GM19438 (cell line): ENCODE measurements at regions not wholly inside any gene's neighbourhood (a gene's known extent, or its start where the extent isn't known, plus 50 kb on each side); places are given as distances from the start of the nearest gene placed in this dataset.
"Not testable (repeated sequence)": the region's sequence is repeated elsewhere in the genome, so short reads cannot be mapped to it uniquely, and the experiment has no call there.

Experiments
- ATAC-seq: cut with Tn5 transposase; IDR thresholded peaks from one replicate; pipeline ENCODE4 v1.9.1; 2021; ENCODE audit warnings: low read depth; ENCODE audit not compliant: unreplicated experiment

- ATAC-seq, result no peak
Observed at GRCh38 chr5:99369797-99370593, 441.2 kb upstream of the CHD1 start.

- no peak for ATAC-seq
Observed at GRCh38 chr5:99368726-99369125, 439.9 kb upstream of the CHD1 start.

DNA sequence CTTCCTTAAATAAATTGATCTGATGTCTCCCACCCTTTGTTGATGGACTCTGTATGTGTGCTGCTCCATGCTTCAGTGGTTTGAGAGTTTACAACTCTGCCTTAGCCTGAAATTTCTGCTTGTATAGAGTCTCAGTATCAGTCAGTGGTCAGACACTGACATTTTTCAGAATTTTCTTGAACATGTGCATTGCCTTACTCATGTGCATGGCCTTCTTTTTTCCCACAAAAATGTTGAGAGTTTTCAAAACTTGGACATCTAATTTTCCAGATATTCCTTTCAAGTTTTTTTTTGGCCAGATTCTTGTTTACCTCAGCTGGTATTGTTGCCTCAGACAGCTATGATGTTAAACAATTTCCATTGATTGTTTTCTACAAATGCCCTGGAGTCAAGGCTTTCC lies 427.1 kb upstream of the CHD1 start:
- no peak for ATAC-seq

DNA sequence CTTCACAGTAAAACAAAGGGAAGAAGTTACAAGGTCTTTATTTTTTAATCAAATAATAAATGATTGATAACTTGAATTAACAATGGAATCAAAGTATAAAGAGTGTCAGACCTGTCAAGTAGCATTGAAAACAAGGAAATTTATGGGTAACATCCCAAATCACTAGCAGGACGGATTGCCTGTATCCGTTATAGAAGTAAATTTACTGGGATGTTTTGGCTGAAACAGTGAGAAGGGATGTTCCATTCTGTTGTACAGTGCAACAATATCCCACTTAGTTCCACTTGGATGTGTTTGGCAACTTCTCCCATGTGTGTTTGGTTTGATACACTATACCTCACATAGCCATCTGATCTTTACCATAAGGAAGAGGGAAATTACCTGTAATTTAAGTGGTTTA lies 421.0 kb upstream of the CHD1 start:
- ATAC-seq, result no peak

DNA sequence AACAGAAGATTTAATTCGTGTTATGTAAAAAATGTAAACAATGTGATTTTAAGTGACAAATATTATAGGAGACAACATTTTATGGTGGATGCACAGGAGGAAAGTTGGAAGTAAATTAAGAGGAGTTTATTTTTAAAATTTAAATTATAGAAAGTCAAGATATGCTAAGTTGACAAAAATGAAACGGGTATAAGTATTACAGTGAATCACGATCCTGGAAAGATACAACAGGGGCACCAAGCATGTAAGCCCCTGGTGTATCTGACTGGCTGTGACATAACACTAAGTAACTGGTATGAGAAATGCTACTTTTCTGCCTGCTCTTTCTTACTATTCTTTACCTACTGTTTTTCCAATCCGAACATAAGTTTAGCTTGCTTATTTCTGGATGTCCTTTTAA lies 419.8 kb upstream of the CHD1 start:
- ATAC-seq, result no peak

- not testable (repeated sequence) for ATAC-seq
Observed at GRCh38 chr5:99339758-99340157, 411.0 kb upstream of the CHD1 start.

- ATAC-seq, result no peak
Observed at GRCh38 chr5:99334936-99335335, 406.1 kb upstream of the CHD1 start.

DNA sequence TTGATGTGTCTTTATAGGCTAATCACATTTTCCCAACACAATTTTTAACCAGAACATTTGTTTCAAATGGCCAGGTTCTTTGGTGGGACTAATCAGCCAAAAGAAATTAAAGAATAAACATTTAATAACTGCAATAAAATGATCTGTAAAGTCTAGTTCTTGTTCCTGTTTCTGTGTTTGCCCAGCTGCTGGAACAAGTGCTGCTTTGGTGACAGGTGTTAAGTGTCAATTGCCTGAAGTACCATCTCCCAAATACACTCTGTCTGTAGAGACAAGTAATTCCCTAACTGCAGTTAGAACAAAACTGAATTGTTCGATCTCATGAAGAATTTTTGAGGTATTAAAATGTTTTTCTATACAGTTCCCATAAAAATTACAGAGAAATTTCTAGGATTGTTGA lies 402.3 kb upstream of the CHD1 start:
- ATAC-seq, result no peak

DNA sequence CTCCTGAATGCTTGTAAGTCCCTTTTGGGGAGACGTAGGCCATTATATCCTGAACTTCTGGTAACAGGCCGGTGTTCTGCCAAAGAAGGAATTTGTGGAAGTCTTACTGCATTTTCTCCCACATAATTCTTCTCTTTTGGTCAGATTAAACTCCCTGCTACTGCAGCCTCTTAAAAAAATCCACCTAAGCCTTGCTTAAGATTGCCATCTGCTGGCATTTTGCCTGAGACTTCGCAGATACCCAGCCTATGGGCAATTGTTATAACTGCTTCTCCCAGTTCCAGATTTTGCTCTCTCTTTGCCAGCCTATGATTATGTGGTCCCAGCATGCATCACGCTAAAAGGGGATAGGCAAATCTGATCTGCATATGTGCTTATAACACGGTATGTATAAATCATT lies 391.6 kb upstream of the CHD1 start:
- no peak for ATAC-seq

DNA sequence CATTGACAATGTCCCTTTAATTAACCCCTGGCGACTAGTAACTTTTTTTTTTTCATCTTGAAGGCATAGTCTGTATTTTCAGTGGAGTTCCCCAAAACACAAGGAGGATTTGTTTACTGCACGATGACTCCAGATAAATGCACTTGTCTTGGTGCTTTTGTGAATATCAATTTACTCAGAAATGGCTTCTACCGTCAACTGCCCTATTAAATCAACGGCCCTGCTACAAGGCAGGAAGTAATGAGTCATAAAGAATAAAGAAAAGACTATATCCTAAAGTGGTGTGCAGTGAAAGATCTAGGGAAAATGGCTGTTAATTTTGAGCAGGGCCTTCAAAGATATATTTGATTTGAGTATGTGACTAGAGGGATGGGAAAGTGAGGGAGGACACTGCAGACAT lies 388.3 kb upstream of the CHD1 start:
- no peak for ATAC-seq

- no peak for ATAC-seq
Observed at GRCh38 chr5:99316484-99316883, 387.7 kb upstream of the CHD1 start.

- no peak for ATAC-seq
Observed at GRCh38 chr5:99315413-99316183, 386.8 kb upstream of the CHD1 start.

DNA sequence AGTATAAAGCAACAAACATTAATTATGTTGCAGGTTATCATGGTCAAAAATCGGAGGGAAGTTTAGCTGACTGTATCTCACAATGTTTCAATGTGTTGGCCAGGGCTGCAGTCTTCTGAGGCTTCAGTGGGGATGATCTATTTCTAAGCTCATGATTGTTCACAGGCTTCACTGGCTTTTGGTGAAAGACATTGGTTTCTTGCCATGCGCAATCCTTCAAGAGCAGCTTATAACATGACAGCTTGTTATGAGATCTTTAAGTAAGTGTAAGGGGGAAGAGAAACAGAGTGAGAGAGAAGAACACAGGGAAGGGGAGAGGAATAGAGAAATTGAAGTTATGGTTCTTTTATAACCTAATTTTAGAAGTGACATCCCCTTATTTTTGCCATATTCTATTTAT lies 385.9 kb upstream of the CHD1 start:
- ATAC-seq, result no peak

DNA sequence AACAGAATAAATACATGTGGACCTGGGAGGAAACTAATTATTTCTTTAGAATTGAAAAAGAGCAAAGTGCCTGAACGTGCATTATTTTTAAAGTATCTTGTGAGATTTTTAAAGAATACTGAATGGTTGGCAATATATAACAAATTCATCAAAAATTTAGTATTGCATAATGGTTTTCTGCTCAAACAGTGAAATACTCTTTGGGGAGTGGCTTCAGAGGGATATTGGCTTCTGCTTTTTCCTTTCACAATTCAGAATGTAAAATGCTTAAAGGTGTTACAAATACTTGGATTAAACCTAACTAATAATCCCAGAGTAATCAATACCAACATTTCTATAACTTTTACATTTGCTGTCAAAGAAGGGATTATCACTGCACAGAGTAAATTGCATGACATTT lies 379.3 kb upstream of the CHD1 start:
- no peak for ATAC-seq

GRCh38 chr5:99305045-99305580 lies 376.3 kb upstream of the CHD1 start:
- ATAC-seq, result no peak

DNA sequence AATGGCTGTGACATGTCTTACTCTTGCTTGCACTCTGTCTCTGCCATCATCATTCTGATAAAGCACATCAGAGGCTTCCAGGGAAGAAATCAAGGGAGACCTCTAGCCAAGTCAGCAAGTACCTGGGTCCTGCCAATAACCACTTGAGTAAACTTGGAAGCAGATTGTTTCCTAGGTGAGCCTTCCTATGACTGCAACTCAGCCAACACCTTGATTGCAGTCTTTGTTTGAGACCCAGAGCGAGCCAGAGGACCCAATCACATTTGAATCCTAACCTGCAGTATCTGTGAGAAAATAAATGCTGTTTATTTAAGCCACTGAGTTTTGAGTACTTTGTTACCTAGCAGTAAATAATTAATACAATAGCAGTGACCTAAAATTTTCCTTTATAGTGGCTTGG lies 356.8 kb upstream of the CHD1 start:
- no peak for ATAC-seq

DNA sequence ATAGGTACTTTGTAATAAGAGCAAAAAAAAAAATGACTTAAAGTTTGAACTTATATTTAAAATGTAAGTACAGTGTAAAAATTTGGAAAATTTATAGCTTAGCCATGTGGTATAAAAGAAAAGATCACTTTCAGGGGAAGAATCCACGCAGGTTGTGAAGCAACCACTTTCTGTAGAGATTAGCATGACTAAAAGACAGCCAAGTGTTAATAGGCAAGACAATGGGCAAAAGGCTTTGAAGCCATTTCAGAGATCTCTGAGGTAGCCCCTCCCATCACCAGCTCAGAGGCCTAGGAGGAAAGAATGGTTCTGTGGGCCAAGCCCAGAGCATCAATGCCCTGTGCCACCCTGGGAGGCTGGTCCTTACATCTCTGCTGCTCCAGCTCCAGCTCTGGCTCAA lies 346.3 kb upstream of the CHD1 start:
- no peak for ATAC-seq

DNA sequence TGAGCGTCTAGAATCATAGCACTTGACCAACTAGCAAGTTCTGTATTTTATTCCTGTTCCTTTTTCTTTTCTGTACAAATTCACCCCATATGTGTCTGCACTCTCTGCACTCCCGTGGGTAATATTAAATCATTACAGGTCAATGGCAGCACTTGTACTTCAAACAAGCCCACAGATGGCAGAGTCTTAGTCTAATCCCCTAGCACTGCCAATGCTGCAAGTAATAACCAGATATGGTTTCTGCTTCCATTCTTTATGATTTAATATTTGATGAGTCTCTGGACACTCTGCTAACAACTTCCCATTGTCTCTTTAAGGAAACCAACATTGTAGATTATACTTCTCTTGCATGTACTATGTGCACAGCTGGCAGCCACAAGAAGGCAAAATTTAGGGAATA lies 343.8 kb upstream of the CHD1 start:
- ATAC-seq, result no peak

DNA sequence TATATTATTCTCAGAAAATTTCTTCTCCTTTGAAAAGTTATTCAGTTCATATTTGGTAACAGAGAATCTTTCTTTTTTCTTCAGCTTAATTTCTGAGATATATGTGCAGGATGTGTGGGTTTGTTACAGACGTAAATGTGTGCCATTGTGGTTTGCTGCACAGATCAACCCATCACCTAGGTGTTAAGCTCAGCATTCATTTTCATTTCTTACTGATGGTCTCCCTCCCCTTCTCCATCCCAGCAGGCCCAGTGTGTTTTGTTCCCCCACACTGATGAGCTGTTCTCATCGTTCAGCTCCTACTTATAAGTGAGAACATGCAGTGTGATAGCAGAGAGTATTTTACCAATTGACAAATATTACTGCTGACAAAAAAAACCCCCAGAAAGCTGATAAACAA lies 330.0 kb upstream of the CHD1 start:
- no peak for ATAC-seq

DNA sequence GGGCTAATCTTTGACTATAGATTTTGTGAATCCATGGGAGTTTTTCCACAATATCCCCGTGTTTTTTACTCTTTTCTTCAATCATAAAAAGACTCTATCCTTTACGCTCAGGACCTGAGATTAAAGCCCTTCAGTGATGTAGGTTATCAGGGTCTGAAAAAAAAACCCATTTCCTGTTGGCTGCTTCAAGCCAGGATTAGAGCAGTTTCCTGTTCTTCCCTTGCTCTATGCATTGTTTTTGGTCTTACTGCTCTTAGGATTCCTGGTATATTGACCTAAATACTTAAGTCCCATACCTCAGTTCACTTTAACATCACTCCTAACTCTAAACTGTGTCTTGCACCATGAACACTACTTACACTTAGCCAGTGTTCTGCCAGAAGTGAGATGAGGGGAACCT lies 319.3 kb upstream of the CHD1 start:
- no peak for ATAC-seq

DNA sequence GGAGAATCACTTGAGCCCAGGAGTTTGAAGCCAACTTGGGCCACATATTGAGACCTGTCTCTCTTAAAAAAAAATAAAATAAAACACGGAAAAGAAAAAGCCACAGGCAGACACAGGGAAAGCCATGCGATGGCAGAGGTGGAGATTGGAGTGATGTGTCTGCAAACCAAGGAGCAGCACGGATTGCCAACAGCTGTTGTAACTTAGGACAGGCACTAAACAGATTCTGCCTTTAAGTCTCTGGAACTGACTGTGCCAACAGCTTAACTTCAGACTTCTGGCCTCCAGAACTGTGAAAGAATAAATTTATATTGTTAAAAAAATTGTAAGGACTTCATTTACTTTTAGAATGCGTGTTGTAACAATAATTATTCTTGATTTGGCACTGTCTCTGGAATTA lies 318.5 kb upstream of the CHD1 start:
- ATAC-seq, result no peak

DNA sequence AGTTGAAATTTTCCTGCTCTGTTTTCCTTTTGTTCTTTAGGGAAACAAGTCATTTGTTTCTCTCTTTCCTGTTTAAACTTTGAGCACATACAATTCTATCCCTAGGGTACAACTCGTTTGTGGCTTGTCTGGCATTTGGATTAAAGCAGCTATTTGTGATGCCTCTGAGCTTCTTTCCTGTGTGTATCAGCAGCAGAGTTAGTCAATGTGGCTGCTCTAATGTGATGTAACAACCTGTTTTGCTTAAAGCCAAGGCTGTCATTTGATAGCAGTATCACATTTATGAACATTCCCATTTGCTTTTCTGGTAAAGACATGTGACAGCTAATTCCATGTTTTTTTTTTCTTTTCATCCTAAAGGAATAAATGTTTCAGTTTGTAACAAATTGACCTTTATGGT lies 314.3 kb upstream of the CHD1 start:
- no peak for ATAC-seq
